Activated CD8-positive, alpha-beta T cell treated with anti-CD3 and anti-CD28 coated beads for 36 hours (primary cell): ENCODE measurements at regions not wholly inside any gene's neighbourhood (a gene's known extent, or its start where the extent isn't known, plus 50 kb on each side); places are given as distances from the start of the nearest gene placed in this dataset.

Experiments used
- ATAC-seq: fragments of 200-7000 bp; cut with Tn5 transposase; one replicate; pipeline ENCODE4 v1.10.0; 2021; ENCODE audit warnings: mild to moderate bottlenecking, moderate library complexity
- CTCF ChIA-PET: fragments of 350-600 bp; sonication (Branson Sonifier 250); formaldehyde crosslinking; loops from one replicate; lab custom pipeline; 2021; ENCODE audit warnings: antibody characterized with exemption; lab: Charles Lee
- POLR2A ChIA-PET: fragments of 350-600 bp; sonication (Branson Sonifier 250); formaldehyde crosslinking; loops from one replicate; lab custom pipeline; 2021; ENCODE audit warnings: antibody characterized with exemption; lab: Charles Lee
- DNase-seq: peaks from one replicate; pipeline ENCODE4 v3.0.0-alpha.2; 2020
- H3K27ac Mint-ChIP-seq: one replicate; pipeline ENCODE4 v1.8.0; 2021; ENCODE audit warnings: mild to moderate bottlenecking, mixed read lengths
- H3K27me3 Mint-ChIP-seq: one replicate; pipeline ENCODE4 v1.8.0; 2021; ENCODE audit warnings: mixed read lengths
- H3K36me3 Mint-ChIP-seq: one replicate; pipeline ENCODE4 v1.8.0; 2021; ENCODE audit warnings: low read depth, mixed read lengths
- H3K4me1 Mint-ChIP-seq: one replicate; pipeline ENCODE4 v1.8.0; 2021; ENCODE audit warnings: low read depth, mixed read lengths
- H3K4me3 Mint-ChIP-seq: one replicate; pipeline ENCODE4 v1.8.0; 2021; ENCODE audit warnings: mild to moderate bottlenecking, moderate library complexity, mixed read lengths
- H3K9me3 Mint-ChIP-seq: one replicate; pipeline ENCODE4 v1.8.0; 2021; ENCODE audit warnings: mixed read lengths
- CTCF ChIP-seq: fragments of 200-600 bp; IDR thresholded peaks from one replicate; pipeline ENCODE4 v1.8.0; 2022; ENCODE audit warnings: antibody characterized with exemption, mild to moderate bottlenecking
- intact Hi-C: fragments of 100-400 bp; cut with micrococcal nuclease; formaldehyde crosslinking; loops from one replicate; pipeline ENCODE4 v1.10.0; 2022

DNA sequence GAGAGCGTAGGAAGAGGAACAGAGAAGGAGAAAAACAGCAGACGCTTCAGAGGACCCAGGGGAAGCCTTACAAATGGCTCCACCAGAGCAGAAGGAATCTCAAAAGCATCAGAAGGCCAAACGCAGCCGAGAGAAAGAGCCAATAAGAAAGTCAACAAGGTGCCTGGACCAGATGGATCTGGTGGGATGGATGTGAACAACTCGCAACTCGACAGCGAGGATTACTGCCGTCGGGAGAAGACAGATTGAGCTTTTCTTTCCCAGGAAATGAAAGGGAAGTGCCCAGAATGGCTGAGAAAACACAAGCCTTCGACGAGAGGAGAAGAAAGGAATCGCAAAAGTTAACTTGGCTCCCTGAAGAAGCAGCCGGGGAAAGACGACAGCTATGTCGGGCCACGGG lies 132.8 kb upstream of the MGMT start:
- DNase-seq (no peak), ATAC-seq (no peak)
- intact Hi-C loops = no loop called here
- TF ChIP-seq CTCF = no peak
- no peaks in the 10 kb centered on the region for H3K36me3 Mint-ChIP-seq
- no peak overlapping the region for H3K4me3 Mint-ChIP-seq
- H3K4me1 Mint-ChIP-seq = no peaks in the 10 kb centered on the region
- H3K9me3 Mint-ChIP-seq = no peaks in the 10 kb centered on the region
- CTCF ChIA-PET = no interaction called here
- H3K27ac Mint-ChIP-seq = no peak overlapping the region
- POLR2A ChIA-PET = no interaction called here
- H3K27me3 Mint-ChIP-seq = peaks cover 3% of the 10 kb centered on the region

GRCh38 chr10:129335396-129335795 lies 131.6 kb upstream of the MGMT start:
- ATAC-seq = no peak
- H3K4me3 Mint-ChIP-seq = no peak overlapping the region
- no peaks in the 10 kb centered on the region for H3K36me3 Mint-ChIP-seq
- CTCF ChIA-PET = interaction anchor here (1.8 kb wide), 1 partner anchor 303 kb away, joined by 9 read pairs; no protein-coding TSS in a partner anchor
- POLR2A ChIA-PET = no interaction called here
- H3K27me3 Mint-ChIP-seq = peaks cover 3% of the 10 kb centered on the region
- no peak for TF ChIP-seq CTCF
- intact Hi-C loops = no loop called here
- no peak overlapping the region for H3K27ac Mint-ChIP-seq
- H3K4me1 Mint-ChIP-seq = no peaks in the 10 kb centered on the region
- DNase-seq = no peak
- H3K9me3 Mint-ChIP-seq = no peaks in the 10 kb centered on the region

DNA sequence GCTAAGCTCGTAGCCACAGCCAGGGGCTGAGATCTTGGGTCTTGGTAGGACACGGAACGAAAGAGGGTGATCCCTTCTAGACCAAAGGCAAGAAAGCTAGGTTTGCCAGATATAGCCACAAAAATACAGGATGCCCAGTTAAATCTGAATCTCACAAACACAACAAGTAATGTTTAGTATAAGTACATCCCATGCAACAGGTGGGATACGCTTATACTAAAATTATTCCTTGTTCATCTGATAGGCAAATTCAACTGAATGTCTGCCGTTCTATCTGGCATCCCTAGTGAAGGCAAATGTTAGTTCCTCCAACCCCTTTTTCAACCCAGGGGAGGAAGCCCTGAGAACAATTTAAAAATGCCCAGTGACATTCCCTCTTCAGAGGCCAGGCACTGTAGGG lies 131.1 kb upstream of the MGMT start:
- TF ChIP-seq CTCF = no peak
- H3K4me3 Mint-ChIP-seq = no peak overlapping the region
- ChIA-PET CTCF (interaction anchor here (1.8 kb wide), 1 partner anchor 304 kb away, joined by 9 read pairs; no protein-coding TSS in a partner anchor), POLR2A (no interaction called here)
- ATAC-seq (no peak), DNase-seq (no peak)
- no peaks in the 10 kb centered on the region for H3K4me1 Mint-ChIP-seq
- H3K9me3 Mint-ChIP-seq = no peaks in the 10 kb centered on the region
- no peak overlapping the region for H3K27ac Mint-ChIP-seq
- H3K36me3 Mint-ChIP-seq = no peaks in the 10 kb centered on the region
- intact Hi-C loops = no loop called here
- H3K27me3 Mint-ChIP-seq = peaks cover 2% of the 10 kb centered on the region

GRCh38 chr10:129339191-129339590 lies 127.8 kb upstream of the MGMT start:
- H3K27ac Mint-ChIP-seq = no peak overlapping the region

DNA sequence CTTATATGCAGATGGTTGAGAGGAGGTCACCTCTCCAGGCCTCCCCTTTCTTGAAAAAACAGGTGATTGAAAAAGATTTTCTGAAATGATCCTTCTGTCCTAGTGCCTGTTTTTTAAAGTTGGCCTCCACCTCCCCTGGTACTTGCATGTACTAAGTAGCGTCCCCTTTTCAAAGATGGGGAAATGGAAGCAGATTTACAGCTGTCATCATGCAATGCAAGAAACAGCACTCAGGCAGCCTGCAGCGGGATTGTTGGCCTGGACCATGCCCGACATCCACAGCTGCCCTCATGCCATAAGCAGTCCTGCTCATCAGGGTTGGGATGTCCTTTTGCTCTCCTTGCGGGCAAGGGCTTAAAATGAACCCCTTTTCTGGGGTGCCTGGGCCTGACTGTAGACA lies 127.2 kb upstream of the MGMT start:
- TF ChIP-seq CTCF = no peak
- Mint-ChIP-seq H3K4me1 (no peaks in the 10 kb centered on the region), H3K27me3 (no peaks in the 10 kb centered on the region), H3K36me3 (no peaks in the 10 kb centered on the region), H3K4me3 (no peak overlapping the region), H3K9me3 (no peaks in the 10 kb centered on the region), H3K27ac (no peak overlapping the region)
- DNase-seq (no peak), ATAC-seq (no peak)
- ChIA-PET POLR2A (no interaction called here), CTCF (no interaction called here)
- intact Hi-C loops = no loop called here

More at GRCh38 chr10:129339191-129339590, 127.8 kb upstream of the MGMT start:
- intact Hi-C loops = no loop called here
- ChIA-PET POLR2A (no interaction called here), CTCF (no interaction called here)
- Mint-ChIP-seq H3K36me3 (no peaks in the 10 kb centered on the region), H3K4me3 (no peak overlapping the region), H3K27me3 (no peaks in the 10 kb centered on the region), H3K4me1 (no peaks in the 10 kb centered on the region), H3K9me3 (no peaks in the 10 kb centered on the region)
- ATAC-seq (no peak), DNase-seq (no peak)
- no peak for TF ChIP-seq CTCF
